HG02763 (cell line): ENCODE measurements at regions not wholly inside any gene's neighbourhood (a gene's known extent, or its start where the extent isn't known, plus 50 kb on each side); places are given as distances from the start of the nearest gene placed in this dataset.

Experiments used
- ATAC-seq: cut with Tn5 transposase; IDR thresholded peaks from one replicate; pipeline ENCODE4 v1.9.1; 2021; ENCODE audit warnings: mild to moderate bottlenecking, moderate library complexity; ENCODE audit not compliant: unreplicated experiment

DNA sequence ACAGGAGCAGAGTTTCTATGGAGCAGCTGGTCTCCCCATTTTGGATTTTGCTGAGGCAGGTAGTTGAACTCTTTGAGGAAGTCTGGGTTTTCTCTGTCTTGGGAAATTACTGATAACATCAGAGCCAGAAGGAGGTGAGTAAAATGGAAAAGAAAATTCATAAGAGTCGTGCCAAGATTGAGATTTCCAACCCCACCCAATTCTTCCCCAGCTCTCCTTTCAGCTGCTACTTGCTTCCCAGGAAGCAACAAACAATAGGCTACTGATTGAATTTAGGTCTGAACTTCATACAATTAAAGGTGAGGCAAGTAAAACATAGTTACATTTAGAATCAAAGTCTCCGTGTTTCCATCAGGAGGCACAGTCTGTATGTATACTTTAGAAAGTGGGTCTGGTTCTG lies 54.6 kb upstream of the EOLA2 start:
- ATAC-seq, result no peak

- no peak for ATAC-seq
Measured at GRCh38 chrX:149993989-149994388, 55.7 kb upstream of the EOLA2 start.

- no peak for ATAC-seq
Measured at GRCh38 chrX:149996515-149996914, 58.2 kb upstream of the EOLA2 start.

DNA sequence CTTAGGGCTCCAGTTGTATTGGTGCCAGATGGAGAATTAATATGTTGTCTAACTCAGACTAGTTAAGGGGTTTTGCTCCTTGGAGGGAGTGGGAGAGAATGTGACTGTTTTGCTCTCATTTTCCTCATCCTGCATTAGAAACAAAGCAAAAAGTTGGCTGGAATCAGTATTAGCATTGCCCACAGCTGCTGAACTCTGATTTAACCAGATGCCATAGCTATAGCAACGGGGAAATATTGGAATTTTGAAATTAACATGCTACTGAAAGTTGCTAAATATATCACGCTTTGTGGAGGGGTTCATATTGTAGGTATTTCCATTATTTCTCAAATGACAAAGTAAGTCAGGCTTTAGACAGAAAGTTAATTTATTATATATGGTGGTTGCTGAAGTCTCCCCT lies 66.7 kb upstream of the EOLA2 start:
- no peak for ATAC-seq

DNA sequence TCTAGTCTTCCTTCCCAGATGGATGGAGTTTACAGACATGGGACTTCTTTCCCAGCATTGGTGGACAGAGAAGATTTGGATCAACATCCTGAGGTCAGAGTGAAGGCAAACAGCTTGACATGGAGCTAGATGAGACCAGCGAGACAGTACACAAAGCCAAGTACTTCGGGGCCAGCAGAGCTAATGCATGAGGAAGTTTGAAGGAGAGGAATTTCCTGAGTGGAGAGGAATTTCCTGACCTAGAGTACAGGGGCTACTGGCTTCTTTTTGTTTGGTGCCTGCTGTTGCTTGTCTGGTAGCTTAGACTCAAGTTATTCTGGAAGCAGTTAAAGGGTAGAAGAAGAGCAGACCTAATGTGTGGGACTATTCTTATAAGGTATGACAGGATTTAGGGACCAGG lies 69.1 kb upstream of the EOLA2 start:
- no peak for ATAC-seq

GRCh38 chrX:150012647-150013381 lies 74.5 kb upstream of the EOLA2 start:
- ATAC-seq, result no peak

GRCh38 chrX:150014525-150014924 lies 76.2 kb upstream of the EOLA2 start:
- ATAC-seq, result no peak

- no peak for ATAC-seq
Measured at GRCh38 chrX:150017868-150018267, 79.6 kb upstream of the EOLA2 start.

- ATAC-seq, result no peak
Measured at GRCh38 chrX:150018931-150019361, 80.7 kb upstream of the EOLA2 start.

DNA sequence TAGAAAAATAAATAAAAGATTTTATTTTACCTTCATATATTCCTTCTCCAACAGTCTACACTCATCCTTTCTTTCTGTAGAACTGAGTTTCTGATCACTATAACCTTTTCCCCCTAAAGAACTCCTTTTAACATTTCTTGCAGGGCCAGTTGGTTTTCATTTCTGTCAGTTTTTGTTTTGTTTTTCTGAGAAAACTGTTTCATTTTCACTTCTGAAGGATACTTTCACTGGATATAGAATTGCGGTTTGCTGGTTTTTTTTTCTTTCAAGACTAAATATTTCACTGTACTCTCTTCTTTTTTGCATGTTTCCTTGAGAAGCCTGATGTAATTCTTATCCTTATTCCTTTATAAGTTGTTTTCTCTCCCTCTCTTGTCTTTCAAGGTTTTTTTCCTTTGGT lies 90.4 kb upstream of the EOLA2 start:
- ATAC-seq, result no peak

DNA sequence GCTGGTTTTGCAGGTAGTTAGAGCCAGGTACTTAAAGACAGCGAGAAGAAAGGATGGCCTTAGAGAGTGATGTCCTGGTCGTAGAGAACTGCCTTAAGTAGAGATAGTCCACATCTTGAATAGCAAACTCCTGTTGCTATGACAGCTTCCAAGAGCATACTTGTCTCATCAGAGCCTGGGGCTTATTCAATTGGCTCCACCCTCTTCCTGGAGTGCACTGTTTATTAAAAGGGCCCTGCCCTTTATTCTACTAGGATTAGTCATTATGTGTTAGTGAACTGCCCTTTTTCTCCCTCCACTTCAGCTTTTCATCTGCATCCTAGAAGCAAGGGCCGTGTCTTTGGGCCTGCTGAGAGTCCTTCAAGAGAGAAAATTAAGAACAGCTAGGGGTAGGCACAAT lies 94.5 kb upstream of the EOLA2 start:
- no peak for ATAC-seq

DNA sequence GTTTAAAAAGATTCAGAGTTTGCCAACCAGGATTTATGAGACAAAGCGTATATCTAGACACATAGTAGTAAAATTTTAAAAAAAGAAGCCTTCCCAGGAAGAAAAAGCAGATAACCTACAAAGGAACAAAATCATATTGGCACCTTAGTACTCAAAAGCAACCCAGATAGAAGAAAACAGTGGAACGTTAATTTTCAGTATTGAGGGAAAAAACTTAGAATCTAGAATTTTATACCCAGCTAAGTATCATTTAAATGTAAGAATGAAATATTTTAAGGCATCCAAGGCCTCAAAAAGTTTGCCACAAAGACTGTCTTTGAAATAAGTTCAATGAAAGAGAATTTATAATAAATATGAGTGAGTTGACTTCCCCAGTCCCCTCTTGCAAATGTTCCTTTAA lies 96.5 kb upstream of the EOLA2 start:
- no peak for ATAC-seq

GRCh38 chrX:150035531-150035930 lies 97.2 kb upstream of the EOLA2 start:
- no peak for ATAC-seq

DNA sequence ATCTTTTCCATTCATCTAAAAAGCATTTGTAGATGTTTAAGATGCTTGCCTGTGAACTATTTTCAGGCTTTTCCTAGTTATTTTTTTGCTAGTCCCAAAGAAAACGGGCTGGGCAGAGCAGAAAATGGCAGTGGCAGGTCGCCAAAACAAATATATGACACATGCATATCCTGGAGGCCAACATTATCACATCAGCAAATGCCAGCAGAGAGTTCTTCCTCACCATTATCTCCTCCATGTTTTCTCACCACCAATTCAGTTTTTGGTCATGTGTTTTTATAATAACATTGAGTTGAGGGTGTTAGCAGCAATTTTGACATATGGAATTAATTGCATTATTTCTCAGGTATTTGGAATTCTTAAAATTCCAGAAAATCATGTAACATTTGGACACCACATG lies 97.9 kb upstream of the EOLA2 start:
- ATAC-seq, result no peak

DNA sequence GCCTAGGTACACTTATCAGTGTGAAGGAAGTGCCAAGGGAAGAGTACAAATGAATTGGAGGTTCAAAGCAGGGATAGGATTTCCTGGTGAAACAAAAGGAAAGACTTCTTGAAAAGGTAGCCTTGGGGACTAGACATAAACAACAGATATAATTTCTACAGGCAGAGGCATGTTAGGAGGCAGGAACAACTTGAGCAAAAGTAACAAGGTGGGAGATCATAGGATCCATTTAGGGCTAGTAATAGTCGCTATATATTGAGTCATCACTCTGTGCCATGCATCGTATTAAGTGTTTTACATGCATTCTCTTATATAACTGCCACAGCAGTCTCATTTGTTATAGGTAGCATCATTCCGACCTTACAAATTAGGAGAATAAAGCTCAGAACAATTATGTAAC lies 98.3 kb upstream of the EOLA2 start:
- ATAC-seq, result no peak

DNA sequence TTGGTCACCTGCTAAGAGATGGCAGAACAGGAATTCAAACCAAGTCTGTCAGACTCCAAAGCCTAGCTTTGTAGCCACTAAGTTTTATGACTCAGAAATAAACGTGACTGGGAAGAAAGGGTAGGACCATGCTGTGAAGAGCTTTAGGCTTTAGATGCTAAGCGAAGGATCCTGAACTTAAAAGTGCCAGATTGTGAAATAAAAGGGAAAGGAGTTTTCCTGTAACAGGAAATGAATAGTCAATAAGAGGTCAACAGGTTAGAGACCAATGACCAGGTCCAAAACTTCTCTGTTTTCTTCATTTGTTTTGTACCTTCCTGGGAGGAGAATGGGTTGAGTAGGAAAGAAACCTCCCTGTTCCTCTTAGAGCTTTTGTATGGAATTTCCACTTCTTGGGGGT lies 98.8 kb upstream of the EOLA2 start:
- no peak for ATAC-seq

GRCh38 chrX:150038315-150038714 lies 100.0 kb upstream of the EOLA2 start:
- ATAC-seq, result no peak

- no peak for ATAC-seq
Measured at GRCh38 chrX:150038986-150039599, 100.8 kb upstream of the EOLA2 start.

- no peak for ATAC-seq
Measured at GRCh38 chrX:150041208-150041607, 102.9 kb upstream of the EOLA2 start.

DNA sequence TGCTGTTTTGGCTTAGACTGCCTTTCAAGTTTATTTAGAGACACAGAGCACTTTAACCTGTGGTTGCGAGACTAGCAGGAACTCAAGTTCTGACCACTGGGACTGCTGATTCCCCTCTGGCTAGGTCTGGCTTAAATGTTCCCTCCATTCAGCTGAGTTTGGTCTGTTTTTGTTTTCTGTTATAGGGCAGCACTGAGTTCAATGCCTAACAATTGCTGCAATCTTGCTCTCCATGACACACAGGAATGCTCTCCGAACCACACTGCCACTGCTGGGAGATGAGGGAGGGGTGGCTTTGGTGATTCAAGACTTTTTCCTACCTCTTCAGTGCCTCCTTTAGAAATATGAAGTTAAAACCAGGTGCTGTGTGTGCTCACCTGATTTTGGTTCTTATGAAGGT lies 106.3 kb upstream of the EOLA2 start:
- no peak for ATAC-seq

GRCh38 chrX:150047818-150048217 lies 109.5 kb upstream of the EOLA2 start:
- ATAC-seq, result no peak

GRCh38 chrX:150049647-150050046 lies 111.4 kb upstream of the EOLA2 start:
- ATAC-seq, result no peak

DNA sequence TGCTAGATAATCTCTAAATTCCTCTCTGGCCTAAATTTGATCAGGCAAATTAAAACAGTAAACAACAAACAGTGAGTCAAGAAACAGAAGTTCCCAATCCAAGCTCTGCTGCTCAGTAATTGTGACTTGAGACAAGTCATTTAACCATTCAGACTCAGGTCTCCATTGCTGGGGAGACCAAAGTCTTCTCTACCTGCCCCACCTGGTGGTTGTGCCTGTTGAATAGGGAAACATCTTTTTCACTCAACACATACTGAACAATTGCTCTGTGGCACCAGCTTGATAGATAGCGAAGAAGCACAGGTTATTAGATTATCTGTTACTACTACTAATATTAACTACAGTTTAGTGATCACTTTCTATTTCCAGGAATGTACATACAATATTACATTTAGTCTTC lies 112.1 kb upstream of the EOLA2 start:
- no peak for ATAC-seq
